HG03558 (cell line): ENCODE measurements at regions not wholly inside any gene's neighbourhood (a gene's known extent, or its start where the extent isn't known, plus 50 kb on each side); places are given as distances from the start of the nearest gene placed in this dataset.
"Not testable (repeated sequence)": the region's sequence is repeated elsewhere in the genome, so short reads cannot be mapped to it uniquely, and the experiment has no call there.

Source experiments
- ATAC-seq: cut with Tn5 transposase; IDR thresholded peaks from one replicate; pipeline ENCODE4 v1.9.1; 2021; ENCODE audit warnings: moderate number of reproducible peaks; ENCODE audit not compliant: unreplicated experiment; ENCODE audit errors: extremely low read depth

DNA sequence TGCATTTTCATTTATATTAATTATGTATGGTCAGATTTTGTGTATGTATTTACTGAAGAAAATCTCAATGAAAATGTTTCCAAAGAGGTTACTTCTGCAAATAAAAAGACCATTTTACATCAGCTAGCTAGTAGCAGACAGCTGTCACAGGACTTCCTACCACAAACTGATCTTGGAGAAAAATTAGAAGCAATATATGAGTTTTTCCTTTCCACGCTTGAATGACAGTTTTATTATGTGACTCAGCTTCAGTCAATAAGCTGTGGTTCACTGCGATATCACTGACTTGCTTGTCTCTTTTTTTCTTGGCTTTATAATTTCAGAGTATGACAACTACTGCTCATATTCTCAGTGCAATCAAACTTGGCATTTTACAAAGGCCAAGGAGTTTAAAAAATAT is 787.4 kb upstream of the GALNTL6 start:
- no peak for ATAC-seq

DNA sequence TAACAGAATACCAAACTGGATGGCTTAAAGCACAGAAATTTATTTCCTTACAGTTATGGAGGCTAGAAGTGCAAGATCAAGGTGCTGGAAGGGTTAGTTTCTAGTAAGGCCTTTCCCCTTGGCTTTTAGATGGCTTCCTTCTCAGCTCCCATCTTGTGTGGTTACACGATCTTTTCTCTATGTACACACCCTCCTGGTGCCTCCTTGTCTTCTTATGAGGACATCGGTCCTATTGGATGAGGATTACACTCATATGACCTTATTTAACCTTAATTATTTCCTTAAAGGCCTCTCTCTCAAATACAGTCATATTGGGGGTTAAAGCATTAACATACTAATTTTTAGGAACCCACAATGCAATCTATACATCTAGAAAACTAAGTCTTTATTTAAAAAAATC is 787.9 kb upstream of the GALNTL6 start:
- no peak for ATAC-seq

DNA sequence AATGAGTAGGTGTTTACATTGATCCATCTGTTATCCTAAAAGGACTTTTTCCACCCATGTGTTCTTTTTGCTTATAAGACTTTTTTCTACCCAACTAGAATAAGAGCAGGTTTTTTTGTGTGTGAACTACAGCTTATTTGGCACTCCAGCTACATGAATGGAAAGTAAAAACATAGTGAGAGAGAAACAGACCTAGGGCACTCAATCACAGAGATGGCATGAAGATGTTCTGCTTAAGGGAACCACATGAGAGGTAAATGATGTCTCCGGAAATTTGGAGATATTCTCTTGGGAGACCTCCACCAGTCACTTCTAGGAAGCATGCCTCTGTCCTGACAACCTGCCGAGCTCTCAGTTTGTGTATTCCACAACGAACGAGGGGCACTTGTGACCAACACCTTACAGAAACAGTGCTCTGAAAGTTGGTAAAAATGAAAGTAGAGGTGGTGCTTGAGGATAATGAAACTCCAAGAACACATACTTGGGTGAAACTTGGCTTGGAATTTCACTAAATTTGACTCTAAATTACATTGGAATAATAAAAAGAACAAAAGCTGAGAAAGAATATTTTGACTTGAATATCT is 788.4 kb upstream of the GALNTL6 start:
- ATAC-seq, result no peak

DNA sequence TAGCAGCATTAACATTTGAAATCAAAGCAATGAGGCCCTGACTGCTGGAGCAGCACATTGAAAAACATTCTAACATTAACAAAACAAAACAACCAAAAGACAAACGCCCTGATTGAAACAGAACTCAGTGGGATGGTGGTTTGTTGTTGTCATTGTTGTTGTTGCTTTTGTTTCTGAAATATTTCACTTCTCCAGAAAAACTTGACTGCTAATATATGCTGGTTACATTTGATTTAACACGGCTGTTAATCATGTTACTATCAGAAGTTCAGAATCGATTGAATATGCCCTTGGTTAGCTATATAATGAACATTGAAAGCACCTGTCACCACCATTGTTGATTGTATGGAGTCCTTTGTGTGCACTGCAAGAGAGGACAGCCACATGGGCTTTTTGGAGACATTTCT is 790.4 kb upstream of the GALNTL6 start:
- no peak for ATAC-seq

DNA sequence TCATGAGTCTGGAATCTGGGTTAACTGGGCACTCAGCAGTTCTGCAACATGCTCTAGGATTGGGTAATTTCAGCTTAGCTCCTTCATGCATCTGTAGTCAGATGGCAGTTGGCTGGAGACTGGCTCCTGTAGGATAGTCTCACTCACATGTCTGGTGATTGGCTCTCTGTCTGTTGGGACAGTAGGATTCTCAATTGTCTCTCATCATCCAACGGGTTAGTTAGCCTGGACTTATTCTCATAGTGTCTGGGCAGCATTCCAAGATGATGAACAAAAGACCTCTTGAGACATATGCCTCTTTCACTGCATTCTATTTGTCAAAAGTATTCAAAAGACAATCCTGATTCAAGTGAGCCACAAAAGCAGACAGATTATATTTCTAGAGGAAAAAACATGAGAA is 795.6 kb upstream of the GALNTL6 start:
- no peak for ATAC-seq

DNA sequence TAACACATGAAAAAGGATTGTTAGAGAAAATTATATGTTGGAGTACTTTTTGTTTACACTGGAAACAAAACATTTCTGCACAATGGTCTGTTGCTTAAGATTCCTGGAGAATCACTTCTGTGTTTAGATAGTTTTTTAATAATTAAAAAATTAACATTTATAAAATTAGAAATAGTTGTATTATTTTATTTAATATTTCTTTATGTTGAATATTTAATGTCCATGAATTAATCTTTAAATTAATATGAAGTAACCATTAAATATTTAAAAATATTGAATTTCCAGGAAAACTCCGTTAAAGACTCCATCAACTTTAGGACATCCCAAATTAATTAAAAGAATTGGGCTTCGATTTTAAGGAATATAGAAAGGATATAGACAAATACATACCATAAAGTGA is 797.1 kb upstream of the GALNTL6 start:
- no peak for ATAC-seq

DNA sequence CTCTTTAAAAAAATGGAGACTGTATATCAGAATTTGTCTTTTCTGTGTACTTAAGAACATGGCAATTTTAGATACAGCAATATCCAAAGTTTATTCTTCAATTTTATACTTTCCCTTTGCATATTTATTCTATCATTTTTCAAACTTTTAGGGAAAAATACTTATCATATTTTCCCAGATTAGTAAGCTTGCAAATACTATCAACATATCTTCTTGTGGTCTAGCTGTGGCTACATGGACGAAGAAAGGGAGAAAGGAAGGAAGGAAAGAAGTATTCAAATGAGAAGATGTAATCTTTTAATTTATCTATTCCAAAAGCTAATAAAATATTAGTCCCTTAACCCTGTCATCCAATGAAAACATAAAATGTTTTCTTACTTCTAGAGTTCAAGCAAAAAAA is 797.8 kb upstream of the GALNTL6 start:
- ATAC-seq, result no peak

DNA sequence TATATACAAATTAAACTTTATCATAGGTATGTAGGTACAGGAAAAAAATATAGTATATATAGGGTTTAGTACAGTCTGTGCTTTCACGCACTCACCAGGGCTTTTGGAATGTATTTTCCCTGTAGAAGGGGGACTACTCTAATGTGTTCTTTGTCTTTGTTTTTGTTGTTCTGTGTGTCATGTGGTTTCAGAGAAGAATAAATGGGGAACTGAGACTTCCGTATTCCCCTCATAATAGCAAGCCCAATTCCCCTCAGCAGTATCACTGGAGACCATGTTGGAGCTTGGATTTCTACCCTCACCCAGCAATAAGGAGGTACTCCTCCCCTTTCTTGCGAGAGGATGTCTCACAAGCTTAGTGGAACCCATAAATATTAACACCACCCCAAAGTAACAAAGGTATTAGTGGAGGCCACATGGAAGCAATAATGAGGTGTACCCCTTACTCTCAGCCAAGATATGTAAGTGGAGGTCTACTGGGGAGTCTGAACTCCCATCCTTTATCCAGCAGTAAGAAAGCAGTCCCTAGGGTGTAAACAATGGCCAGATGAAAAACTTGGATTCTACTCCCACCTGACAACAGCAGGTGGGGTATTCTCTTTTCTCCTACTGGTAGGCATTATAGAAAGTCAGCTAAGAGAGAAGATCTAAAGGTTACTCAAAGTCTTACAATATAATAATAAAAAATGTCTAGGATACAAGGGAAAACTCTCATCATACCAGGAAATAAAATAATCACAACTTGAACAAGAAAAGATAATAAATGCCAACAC is 805.4 kb upstream of the GALNTL6 start:
- ATAC-seq, result no peak

DNA sequence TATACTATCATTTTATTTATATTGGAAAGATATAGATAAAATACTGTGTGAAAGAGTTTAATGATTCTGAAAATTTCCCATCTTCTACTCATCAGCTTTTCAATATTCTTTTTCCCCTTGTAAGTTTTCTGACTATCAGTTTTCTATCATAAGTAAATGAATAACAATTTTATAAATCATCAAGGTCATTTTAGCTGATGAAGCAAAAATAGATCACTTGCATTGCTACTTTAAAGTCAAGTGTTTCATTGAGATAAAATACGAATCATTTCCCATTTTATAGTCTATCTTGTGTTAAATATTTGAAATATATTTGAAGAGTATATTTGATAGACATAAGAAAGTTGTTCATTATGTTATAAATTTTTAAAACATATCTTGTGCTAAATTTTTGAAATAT is 811.0 kb upstream of the GALNTL6 start:
- ATAC-seq, result no peak

DNA sequence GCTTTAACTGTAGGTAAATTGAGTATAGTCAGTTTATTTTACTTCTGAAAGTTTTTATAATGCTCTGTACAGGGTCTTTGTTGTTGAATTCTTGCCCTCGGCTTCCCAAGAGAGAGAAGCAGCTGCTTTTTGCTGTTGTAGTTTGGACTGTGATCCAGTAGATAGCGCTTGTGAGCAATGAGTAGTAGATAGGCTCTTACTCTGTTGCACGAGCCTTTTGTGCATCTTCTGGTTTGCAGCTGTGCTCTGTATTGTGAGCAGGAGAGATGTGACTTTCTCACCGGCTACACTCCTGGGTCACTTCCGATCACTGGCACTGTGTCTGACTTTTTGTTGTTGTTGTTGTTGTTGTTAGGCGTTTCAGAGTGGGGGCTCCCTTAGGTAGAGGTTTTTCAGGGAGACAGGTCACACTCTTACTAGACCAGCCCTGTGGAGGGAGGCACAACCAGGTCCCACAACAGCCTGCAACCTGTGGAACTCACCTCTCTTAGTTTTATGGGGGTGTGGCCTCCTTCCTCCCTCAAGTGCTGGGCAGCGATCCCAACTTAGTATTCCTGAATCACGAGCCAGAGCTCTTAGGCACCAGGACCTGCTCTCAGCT is 822.1 kb upstream of the GALNTL6 start:
- peak; percentile 62 for ATAC-seq

DNA sequence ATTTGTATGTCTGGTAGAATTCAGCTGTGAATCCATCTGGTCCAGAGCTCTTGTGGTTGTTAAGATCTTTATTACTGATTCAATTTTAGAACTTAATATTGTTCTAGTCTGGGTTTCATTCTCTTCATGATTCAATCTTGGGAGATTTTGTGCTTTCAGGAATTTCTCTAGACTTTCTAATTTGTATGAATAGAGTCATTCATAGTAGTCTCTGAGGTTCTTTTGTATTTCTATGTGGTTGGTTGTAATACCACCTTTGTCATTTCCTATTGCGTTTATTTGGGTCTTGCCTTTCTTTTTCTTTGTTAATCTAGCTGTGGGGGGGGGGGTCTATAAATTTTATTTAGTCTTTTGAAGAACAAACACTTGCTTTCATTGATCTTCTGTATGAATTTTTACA is 824.8 kb upstream of the GALNTL6 start:
- ATAC-seq, result no peak

DNA sequence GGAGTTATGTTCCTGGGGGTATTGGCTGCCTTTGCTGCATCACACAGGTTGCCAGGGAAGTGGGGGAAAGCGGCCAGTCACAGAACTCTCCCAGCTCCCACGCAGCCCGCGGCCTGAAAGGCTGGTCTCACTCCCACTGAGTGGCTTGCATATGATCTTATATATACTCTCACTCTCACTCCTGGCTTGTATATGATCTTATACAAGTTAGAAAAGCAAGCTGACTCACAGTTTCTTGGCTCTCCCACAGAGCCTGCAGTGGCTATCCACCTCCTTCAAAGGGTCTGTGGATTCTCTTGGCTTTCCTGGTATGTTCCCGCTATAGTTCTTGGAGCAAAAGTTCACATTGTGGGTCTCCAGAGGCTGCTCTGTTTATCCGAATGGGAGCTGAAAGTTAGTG is 833.5 kb upstream of the GALNTL6 start:
- ATAC-seq, result no peak

DNA sequence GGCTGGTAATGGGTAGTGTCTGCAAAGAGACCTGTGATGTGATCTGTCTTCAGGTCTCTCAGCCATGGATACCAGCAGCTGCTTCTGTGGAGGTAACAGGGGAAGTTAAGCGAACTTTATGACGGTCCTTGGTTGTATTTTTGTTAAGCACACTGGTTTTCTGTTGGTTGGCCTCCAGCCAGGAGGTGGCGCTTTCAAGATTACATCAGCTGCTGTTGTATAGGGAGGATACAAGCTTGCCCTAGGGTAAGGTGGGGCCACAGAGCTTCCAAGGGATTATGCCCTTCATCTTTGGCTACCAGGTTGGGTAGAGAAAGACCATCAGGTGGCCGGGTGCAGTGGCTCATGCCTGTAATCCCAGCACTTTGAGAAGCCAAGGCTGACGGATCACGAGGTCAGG is 834.2 kb upstream of the GALNTL6 start:
- ATAC-seq, result no peak

DNA sequence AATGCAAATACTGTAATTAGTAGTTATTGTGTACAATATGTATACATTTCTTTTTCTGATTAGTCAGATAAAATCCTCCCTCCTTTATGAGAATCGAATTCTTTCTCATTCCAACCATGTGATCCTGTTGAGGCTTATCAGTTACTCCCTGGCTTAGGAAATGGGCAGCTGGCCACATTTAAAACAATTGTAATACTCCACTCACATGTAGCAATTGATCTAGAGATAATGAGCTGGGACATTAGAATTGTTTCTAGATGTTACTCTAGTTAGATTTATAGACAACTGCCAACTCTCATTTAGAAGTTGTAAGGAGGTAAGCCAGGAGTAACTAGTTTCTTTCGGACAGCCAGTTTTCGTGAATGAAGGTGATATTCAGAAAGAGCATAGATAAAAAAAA is 859.3 kb upstream of the AADAT start:
- ATAC-seq, result no peak

DNA sequence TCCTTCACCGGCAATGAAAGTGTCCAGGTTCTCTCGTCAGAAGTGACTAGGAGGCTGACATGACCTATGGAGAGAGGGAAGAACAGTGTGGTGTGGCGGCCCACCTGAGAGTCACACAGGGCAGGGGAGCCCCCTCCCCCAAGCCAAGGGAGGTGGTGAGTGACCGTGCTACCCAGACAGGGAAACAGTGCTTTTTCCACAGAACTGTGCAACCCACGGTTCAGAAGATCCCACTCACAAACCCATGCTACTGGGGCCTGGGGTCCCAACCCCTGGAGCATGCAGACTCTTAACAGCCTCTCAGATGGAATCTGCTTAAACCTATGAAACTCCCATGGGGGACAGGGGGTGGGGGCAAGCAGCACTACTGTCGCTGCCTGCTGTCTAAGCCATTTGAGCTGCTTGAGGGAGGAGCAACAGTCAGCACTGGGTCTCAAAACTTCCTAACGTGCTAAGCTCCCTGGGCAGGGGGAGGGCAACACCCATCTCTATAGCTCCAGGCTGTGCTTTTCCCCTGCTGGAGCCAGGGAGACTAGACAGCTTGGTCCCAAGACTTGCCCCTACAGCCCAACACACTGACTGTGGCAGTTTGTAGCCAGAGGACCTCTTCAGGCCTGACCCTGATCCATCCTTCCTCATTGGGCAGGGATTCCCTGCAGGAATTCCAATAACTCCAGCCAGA is 850.4 kb upstream of the AADAT start:
- ATAC-seq, result no peak

DNA sequence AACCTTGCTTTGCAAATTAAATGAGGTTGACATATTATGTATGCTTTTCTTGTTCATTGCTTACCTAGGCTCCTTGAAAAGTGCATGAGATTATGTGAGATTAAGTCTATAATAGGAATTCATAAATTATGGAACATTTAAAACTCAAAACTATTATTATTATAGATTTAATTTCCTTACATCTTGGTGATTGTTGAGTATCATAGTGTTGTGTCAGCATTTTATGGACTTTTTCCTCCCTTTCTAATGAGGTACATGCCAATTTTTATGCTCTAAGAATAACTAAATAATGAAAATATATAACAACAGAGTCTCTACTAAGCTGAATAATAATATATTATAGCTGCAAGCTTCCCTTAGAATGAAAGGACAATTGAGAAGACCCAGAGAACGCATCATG is 848.8 kb upstream of the AADAT start:
- no peak for ATAC-seq

DNA sequence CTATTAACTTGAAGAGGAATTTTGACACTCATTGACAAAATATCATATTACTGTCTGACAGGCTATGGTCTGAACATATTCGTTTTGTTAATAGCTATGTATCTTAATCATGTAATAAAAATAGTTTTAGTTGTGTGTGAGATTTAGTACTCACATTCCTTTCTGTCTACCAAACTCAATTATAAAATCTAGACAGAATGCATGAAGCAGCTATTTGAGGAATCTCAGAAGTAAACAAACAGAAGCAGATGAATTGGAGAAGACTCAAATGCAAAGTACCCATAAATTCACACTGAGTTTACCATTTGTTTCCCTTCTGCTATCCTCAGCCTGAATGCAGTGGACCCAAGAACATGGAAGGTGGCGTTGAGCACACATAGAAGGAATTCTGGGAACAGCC is 841.6 kb upstream of the AADAT start:
- ATAC-seq, result no peak

DNA sequence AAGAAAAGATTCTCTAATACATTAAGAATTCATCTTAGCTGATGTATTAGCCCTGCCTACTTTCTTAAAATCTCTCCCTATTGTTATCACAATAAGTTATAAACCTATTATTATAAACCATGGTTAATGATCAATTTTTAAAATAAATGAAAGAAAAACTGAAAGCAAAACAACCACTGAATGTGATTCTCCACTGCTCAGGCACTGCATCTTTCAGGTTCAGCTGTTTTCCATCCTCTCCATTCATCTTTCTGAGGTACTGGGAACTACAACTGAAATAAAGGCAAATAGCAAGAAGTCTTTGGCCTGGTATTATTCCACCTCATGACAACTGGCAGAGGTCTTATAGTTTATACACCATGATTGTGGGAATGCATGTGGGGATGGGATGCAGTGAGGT is 798.9 kb upstream of the AADAT start:
- no peak for ATAC-seq

DNA sequence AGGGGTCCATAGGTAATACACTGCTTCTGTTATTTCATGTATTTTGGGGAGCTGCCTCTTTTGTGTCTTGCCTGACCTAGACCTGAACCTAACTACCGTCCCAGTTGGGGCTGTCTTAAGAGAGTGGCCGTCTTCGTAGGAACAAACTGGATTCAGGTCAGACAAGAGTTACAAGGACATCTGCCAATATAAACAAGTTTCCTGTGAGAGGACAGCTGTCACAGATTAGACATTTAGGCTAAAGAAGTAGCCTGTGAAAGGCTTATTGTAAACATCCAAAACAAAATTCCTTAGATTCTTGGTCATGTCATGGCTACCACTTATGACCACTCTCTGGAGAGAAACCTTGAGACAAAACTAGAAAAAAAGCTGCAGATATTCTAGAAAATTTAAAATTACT is 797.6 kb upstream of the AADAT start:
- no peak for ATAC-seq

DNA sequence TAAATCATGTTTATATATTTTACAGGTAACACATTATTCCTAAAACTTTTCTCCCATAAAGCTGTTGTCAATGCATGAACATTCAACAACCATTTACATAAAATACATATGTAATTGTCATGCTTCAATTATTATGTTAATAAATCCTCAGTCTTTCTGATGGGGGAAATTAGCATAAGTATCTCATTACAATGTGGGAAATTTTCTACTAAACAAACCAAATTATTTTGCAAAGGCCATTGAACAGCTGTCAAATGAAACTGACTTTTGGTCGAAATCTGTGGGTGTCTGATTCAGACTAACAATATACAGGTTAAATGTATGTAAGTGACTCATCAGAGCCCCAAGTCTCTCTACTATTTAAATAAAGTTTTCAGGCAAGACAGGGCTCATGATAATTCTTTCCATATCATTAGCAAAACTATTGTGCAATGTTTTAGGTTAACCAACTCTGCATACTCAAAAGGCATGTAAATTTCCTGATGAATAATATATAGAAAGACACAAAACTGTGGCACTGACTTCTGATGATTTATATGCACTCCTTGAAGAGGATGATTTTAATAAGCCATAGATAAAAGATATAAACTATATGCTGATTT is 795.3 kb upstream of the AADAT start:
- no peak for ATAC-seq

DNA sequence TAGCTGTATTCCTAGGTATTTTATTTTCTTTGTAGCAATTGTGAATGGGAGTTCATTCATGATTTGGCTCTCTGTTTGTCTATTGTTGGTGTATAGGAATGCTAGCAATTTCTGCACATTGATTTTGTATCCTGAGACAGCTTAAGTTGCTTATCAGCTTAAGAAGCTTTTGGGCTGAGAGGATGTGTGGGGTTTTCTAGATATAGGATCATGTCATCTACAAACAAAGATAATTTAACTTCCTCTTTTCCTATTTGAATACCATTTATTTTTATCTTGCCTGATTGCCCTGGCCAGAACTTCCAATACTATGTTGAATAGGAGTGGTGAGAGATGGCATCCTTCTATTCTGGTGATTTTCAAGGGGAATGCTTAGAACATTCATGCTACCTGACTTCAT is 791.9 kb upstream of the AADAT start:
- ATAC-seq, result not testable (repeated sequence)
